ENCODE measurements at regions not wholly inside any gene's neighbourhood (a gene's known extent, or its start where the extent isn't known, plus 50 kb on each side); places are given as distances from the start of the nearest gene placed in this dataset.

GRCh38 chr9:86578722-86579121 is 224.5 kb upstream of the TUT7 start:
- H2AFZ ChIP-seq (ENCODE audit: low read depth, low read length) = no peak overlapping the region

More at GRCh38 chr9:86578722-86579121, 224.5 kb upstream of the TUT7 start:
- Histone ChIP-seq H3K9ac (ENCODE audit: low read length) (no peak overlapping the region), H3K4me3 (ENCODE audit: low read length) (no peak overlapping the region), H3K9me2 (ENCODE audit: insufficient read depth, low read length) (no peaks in the 10 kb centered on the region), H3K27me3 (ENCODE audit: insufficient read depth, low read depth, low read length) (no peaks in the 10 kb centered on the region), H4K20me1 (ENCODE audit: insufficient read depth) (no peaks in the 10 kb centered on the region), H3K4me2 (ENCODE audit: low read length) (no peak overlapping the region), H3K9me3 (ENCODE audit: low read length) (no peaks in the 10 kb centered on the region), H3K36me3 (ENCODE audit: insufficient read depth, low read length) (no peaks in the 10 kb centered on the region), H3K27ac (ENCODE audit: low read length) (no peak overlapping the region), H3K79me2 (replicated peaks; ENCODE audit: insufficient read depth, low read length) (no peaks in the 10 kb centered on the region), H3F3A (ENCODE audit: insufficient read depth, low read length, poor library complexity, severe bottlenecking) (no peaks in the 10 kb centered on the region)
- no peak for TF ChIP-seq RAD21 (conservative IDR thresholded peaks at IDR 0.05)
- TF ChIP-seq SMC3 (conservative IDR thresholded peaks at IDR 0.05; ENCODE audit: poor library complexity) = no peak
- TF ChIP-seq REST (IDR thresholded peaks at IDR 0.05; ENCODE audit: borderline replicate concordance) = no peak
- no peak for TF ChIP-seq MXI1 (conservative IDR thresholded peaks at IDR 0.05; ENCODE audit: poor library complexity, severe bottlenecking)
- TF ChIP-seq CTCF (IDR thresholded peaks at IDR 0.05; ENCODE audit: poor library complexity, severe bottlenecking) = no peak
- TF ChIP-seq EZH2 (IDR thresholded peaks at IDR 0.05; ENCODE audit: borderline replicate concordance, insufficient read depth, low read length, poor library complexity, severe bottlenecking) = no peak
- TF ChIP-seq POLR2AphosphoS5 (IDR thresholded peaks at IDR 0.05) = no peak
- TF ChIP-seq EP300 (conservative IDR thresholded peaks at IDR 0.05; ENCODE audit: poor library complexity, severe bottlenecking) = no peak

All from neural cell (in vitro differentiated cells).